ENCODE measurements at regions not wholly inside any gene's neighbourhood (a gene's known extent, or its start where the extent isn't known, plus 50 kb on each side); places are given as distances from the start of the nearest gene placed in this dataset.
"Not testable (repeated sequence)": the region's sequence is repeated elsewhere in the genome, so short reads cannot be mapped to it uniquely, and the experiment has no call there.

DNA sequence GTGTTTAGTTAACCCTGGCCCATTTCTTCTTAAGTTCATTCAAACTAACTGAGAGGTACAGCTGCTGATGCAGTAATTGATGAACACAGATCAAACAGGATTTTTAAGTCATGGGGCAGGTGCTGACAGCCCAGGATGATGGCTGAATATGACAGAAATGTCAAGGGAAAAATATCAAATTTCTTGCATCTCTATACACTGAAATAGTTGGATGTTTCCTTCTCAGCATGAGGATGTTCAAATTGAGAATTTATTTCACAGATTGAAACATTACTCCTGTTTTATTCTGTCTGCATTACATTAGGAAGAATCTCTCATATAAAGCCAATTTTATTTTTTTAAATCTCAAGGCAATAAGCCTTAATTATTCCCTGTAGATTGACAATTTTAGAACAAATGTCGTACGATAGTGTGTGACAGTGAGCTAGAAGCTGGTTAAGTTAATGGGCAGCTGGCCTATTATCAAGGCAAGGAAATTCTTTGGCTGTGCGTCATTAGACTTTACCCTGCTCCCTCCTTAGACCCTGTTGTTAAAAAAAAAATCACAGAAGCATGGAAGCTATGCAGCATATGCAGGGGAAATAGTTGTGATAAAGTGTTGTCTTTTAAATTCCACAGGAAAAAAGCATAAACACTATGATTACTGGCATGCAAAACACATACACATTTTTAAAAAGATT is 183.8 kb upstream of the KCNMB2 start:
- no peak for DNase-seq (ENCODE audit: low read depth)
- no peak overlapping the region for H3K4me3 ChIP-seq (ENCODE audit: low read depth, low read length)
- TF ChIP-seq MYC (IDR thresholded peaks at IDR 0.05; ENCODE audit: low read depth, low read length) (no peak), POLR2A (IDR thresholded peaks at IDR 0.05; ENCODE audit: extremely low read depth, insufficient read length) (no peak)
- TF ChIP-seq, protein P1, sequence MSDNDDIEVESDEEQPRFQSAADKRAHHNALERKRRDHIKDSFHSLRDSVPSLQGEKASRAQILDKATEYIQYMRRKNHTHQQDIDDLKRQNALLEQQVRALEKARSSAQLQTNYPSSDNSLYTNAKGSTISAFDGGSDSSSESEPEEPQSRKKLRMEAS (IDR thresholded peaks at IDR 0.05; ENCODE audit: low read depth, low read length), result no peak
- TF ChIP-seq, protein P2, sequence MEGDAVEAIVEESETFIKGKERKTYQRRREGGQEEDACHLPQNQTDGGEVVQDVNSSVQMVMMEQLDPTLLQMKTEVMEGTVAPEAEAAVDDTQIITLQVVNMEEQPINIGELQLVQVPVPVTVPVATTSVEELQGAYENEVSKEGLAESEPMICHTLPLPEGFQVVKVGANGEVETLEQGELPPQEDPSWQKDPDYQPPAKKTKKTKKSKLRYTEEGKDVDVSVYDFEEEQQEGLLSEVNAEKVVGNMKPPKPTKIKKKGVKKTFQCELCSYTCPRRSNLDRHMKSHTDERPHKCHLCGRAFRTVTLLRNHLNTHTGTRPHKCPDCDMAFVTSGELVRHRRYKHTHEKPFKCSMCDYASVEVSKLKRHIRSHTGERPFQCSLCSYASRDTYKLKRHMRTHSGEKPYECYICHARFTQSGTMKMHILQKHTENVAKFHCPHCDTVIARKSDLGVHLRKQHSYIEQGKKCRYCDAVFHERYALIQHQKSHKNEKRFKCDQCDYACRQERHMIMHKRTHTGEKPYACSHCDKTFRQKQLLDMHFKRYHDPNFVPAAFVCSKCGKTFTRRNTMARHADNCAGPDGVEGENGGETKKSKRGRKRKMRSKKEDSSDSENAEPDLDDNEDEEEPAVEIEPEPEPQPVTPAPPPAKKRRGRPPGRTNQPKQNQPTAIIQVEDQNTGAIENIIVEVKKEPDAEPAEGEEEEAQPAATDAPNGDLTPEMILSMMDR (IDR thresholded peaks at IDR 0.05; ENCODE audit: low read depth, low read length), result no peak

DNA sequence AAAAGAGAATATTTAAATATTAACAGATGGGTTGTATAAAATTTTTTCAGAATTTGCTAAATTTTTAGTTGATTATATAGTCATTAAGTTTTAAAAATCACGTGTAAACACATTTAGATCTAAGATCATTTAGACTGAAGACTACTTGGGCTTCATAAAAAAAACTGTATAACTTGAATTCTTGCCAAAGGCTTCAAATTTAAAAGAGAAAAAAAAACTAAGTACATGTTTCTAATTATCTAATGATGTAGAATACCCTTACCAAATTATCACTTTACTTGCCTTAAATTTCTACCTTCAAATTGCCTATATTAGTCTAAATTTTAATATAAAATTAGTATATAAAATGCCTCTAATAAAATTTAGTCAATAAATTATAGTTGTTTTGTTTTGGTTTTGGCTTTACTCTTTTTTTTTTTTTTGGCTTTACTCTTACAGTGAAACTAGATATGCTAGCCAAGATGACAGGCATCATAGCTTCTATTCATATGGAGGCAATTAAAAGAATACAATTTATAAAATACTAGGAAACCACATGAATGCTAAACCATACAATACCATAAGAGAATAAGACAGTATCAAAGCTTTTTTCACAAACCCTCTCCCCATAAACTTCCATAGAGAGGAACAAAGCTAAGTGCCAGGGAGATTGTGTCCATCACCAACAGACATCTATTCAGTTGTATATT is 183.1 kb upstream of the KCNMB2 start:
- TF ChIP-seq, protein P1 (IDR thresholded peaks at IDR 0.05; ENCODE audit: low read depth, low read length), result no peak
- TF ChIP-seq, protein P2 (IDR thresholded peaks at IDR 0.05; ENCODE audit: low read depth, low read length), result no peak
- TF ChIP-seq MYC (IDR thresholded peaks at IDR 0.05; ENCODE audit: low read depth, low read length), result no peak
- TF ChIP-seq POLR2A (IDR thresholded peaks at IDR 0.05; ENCODE audit: extremely low read depth, insufficient read length), result no peak
- H3K4me3 ChIP-seq (ENCODE audit: low read depth, low read length), result no peak overlapping the region
- DNase-seq (ENCODE audit: low read depth), result no peak

DNA sequence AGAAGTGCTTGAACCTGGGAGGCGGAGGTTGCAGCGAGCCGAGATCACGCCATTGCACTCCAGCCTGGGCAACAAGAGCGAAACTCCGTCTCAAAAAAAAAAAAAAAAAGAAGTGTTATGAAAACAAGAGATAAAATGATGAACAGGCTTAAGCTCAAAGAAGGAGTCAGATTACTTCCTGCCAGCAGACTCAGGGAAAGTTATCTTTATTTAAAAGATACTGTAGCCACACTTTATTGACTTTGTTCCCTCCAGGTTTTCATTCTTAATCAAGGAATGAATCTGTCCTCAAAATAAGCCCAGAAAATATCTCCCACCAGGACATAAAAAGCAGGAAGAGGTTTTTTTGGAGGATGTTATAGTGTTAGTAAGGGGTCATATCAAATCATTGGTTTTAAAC is 176.5 kb upstream of the KCNMB2 start:
- TF ChIP-seq, protein P2 (IDR thresholded peaks at IDR 0.05; ENCODE audit: low read depth, low read length), result no peak
- TF ChIP-seq MYC (IDR thresholded peaks at IDR 0.05; ENCODE audit: low read depth, low read length) (no peak), POLR2A (IDR thresholded peaks at IDR 0.05; ENCODE audit: extremely low read depth, insufficient read length) (no peak)
- TF ChIP-seq, protein P1 (IDR thresholded peaks at IDR 0.05; ENCODE audit: low read depth, low read length), result no peak
- no peak overlapping the region for H3K4me3 ChIP-seq (ENCODE audit: low read depth, low read length)
- DNase-seq (ENCODE audit: low read depth), result no peak

DNA sequence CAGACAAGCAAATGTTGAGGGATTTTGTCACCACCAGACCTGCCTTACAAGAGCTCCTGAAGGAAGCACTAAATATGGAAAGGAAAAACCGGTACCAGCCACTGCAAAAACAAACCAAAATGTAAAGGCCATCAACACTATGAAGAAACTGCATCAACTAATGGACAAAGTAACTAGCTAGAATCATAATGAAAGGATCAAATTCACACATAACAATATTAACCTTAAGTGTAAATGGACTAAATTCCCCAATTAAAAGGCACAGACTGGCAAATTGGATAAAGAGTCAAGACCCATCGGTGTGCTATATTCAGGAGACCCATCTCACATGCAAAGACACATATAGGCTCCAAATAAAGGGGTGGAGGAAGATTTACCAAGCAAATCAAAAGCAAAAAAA is 173.2 kb upstream of the KCNMB2 start:
- DNase-seq (ENCODE audit: low read depth); H3K4me3 ChIP-seq (ENCODE audit: low read depth, low read length): not testable (repeated sequence)

DNA sequence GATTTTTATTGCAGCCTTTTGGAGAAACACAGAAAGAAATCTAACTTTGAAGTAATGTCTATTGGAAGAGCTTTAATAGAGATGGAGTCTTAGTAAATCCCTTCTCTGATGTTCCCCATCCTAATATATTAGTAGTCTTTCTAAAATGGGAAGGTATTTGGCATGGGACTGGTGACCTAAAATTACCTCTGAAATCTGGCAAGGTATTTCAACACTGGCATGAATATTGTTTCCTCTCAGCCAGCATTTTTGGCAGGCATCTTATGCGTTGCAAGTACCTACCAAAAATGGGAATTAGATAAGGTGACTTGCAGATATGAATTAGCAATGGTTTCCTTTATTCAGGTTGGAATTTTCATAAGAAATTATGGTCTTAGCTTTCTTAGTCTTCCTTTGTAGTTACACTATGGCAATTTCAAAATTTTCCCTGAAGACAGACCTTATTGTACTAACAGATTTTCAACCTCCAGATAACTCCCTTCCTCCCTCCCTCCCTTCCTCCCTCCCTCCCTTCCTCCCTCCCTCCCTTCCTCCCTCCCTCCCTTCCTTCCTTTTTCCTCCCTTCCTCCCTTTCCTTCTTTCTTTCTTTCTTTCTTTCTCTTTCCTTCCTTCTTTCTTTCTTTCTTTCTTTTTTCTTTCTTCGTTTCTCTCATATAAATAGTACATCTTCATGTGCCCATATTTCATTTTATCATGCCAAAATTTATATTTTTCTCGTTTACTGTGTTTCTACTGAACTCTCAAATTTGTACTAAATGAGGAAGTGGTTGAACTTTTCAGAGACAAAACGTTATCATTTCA is 168.2 kb upstream of the KCNMB2 start:
- TF ChIP-seq POLR2A (IDR thresholded peaks at IDR 0.05; ENCODE audit: extremely low read depth, insufficient read length), result no peak
- TF ChIP-seq MYC (IDR thresholded peaks at IDR 0.05; ENCODE audit: low read depth, low read length), result no peak
- TF ChIP-seq, protein P2 (IDR thresholded peaks at IDR 0.05; ENCODE audit: low read depth, low read length), result no peak
- TF ChIP-seq, protein P1 (IDR thresholded peaks at IDR 0.05; ENCODE audit: low read depth, low read length), result no peak
- DNase-seq (ENCODE audit: low read depth), result no peak
- no peak overlapping the region for H3K4me3 ChIP-seq (ENCODE audit: low read depth, low read length)

DNA sequence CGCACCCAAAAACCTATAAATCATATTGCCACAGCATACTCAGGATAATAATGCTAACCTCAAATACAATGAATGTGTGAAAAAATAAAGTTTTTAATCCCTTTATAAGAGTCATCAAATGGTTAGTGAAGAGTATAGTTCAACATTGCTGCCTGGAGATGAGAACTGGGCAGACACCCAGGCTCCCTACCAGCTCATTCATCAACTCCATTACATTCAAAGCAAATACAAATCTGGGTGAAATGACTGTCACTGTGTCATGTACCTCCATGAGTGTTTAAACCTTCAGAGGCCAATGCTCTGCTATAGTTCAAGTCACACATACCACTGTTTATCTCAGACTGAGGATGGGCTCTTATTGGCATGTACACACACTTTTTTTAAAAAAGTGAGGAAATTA is 167.2 kb upstream of the KCNMB2 start:
- TF ChIP-seq, protein P1 (IDR thresholded peaks at IDR 0.05; ENCODE audit: low read depth, low read length), result no peak
- DNase-seq (ENCODE audit: low read depth), result no peak
- no peak overlapping the region for H3K4me3 ChIP-seq (ENCODE audit: low read depth, low read length)
